ENCODE measurements at regions not wholly inside any gene's neighbourhood (a gene's known extent, or its start where the extent isn't known, plus 50 kb on each side); places are given as distances from the start of the nearest gene placed in this dataset.

DNA sequence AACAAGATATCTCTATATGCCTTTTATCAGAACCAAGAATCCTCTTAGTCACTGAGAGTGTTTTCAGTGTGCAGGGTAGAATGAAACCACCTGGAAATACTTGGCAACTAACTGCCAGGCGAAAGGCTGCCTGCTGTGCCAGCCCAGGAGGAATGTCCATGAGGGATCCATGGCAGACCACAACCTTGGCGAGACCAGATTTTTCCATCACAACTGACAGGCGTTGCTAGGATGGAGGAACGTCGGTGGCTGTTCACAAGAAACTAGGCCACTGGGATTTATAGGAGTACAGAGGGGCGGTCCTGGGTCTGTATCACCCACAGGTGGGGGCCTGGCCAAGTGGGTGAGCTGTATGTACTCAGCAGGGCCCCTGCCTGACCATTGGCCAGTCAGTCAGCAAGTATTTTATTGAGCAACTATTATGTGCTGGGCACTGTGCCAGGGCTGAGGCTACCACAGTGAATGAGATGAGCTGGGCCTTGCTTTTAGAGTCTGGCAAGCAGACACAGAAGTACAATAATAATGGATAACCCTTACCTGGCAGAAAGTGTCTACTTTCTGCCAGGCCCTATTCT is 199.4 kb downstream of the FOXD2 start:
- intact Hi-C loops (cut with DNase I; ENCODE audit: low total_unique reads): no loop called here
- TF ChIP-seq POLR2A (IDR thresholded peaks at IDR 0.05): no peak
- TF ChIP-seq, protein P1, sequence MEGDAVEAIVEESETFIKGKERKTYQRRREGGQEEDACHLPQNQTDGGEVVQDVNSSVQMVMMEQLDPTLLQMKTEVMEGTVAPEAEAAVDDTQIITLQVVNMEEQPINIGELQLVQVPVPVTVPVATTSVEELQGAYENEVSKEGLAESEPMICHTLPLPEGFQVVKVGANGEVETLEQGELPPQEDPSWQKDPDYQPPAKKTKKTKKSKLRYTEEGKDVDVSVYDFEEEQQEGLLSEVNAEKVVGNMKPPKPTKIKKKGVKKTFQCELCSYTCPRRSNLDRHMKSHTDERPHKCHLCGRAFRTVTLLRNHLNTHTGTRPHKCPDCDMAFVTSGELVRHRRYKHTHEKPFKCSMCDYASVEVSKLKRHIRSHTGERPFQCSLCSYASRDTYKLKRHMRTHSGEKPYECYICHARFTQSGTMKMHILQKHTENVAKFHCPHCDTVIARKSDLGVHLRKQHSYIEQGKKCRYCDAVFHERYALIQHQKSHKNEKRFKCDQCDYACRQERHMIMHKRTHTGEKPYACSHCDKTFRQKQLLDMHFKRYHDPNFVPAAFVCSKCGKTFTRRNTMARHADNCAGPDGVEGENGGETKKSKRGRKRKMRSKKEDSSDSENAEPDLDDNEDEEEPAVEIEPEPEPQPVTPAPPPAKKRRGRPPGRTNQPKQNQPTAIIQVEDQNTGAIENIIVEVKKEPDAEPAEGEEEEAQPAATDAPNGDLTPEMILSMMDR (IDR thresholded peaks at IDR 0.05): no peak
- Histone ChIP-seq H3K4me1 (no peaks in the 10 kb centered on the region), H3K27ac (no peak overlapping the region), H3K4me3 (no peak overlapping the region), H3K27me3 (no peaks in the 10 kb centered on the region), H3K9me3 (no peaks in the 10 kb centered on the region), H3K36me3 (no peaks in the 10 kb centered on the region)
- DNase-seq: no peak

DNA sequence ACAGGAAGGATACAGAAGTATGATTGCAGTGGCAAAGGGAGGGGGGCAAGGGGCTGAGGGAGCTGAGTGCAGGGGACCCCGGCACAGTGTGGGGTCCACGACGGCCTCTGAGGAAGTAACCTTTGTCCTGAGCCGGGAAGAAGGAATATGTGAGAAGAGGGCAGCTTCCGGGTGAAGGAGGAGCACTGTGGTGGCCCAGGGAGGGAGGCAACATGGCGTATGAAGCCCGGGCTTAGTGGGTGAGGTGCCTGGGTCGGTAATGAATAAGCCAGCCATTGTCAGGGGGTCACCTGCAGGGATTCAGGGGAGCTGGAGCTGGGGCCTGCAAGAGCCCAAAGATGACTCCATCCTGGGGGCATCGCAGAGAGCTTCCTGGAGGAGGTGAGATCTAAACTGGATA is 200.4 kb downstream of the FOXD2 start:
- no peaks in the 10 kb centered on the region for H3K9me3 ChIP-seq
- TF ChIP-seq POLR2A (IDR thresholded peaks at IDR 0.05): no peak
- TF ChIP-seq, protein P1 (IDR thresholded peaks at IDR 0.05): no peak

DNA sequence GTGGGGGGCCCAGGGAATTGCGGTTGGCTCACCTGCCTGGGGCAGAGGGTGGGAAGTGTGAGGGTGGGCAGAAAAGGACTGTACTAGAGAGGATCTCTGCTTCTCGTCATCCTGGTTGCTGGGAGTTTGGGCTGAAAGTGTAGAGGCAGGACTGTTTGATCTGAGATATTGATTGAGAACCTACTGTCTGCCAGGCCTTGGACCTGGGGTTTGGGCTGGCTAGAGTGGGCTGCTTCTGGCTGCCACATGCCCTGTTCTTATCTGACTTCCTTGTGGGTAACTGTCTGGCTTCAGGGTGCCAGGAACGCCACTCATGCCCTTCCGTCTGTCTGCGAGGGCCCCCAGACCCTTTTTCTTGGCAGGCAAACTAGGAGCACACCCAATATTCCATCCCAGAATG is 200.9 kb downstream of the FOXD2 start:
- H3K9me3 ChIP-seq: no peaks in the 10 kb centered on the region
- DNase-seq: no peak
- intact Hi-C loops (cut with DNase I; ENCODE audit: low total_unique reads): no loop called here
- no peaks in the 10 kb centered on the region for H3K27me3 ChIP-seq
- H3K4me1 ChIP-seq: no peaks in the 10 kb centered on the region
- no peak overlapping the region for H3K4me3 ChIP-seq
- H3K27ac ChIP-seq: no peak overlapping the region
- H3K36me3 ChIP-seq: no peaks in the 10 kb centered on the region
- TF ChIP-seq, protein P1 (IDR thresholded peaks at IDR 0.05): no peak
- no peak for TF ChIP-seq POLR2A (IDR thresholded peaks at IDR 0.05)

More for the DNA sequence above, 200.4 kb downstream of the FOXD2 start:
- Histone ChIP-seq H3K36me3 (no peaks in the 10 kb centered on the region), H3K27me3 (no peaks in the 10 kb centered on the region), H3K27ac (no peak overlapping the region), H3K4me1 (no peaks in the 10 kb centered on the region), H3K4me3 (no peak overlapping the region)
- no peak for DNase-seq
- intact Hi-C loops (cut with DNase I; ENCODE audit: low total_unique reads): no loop called here

DNA sequence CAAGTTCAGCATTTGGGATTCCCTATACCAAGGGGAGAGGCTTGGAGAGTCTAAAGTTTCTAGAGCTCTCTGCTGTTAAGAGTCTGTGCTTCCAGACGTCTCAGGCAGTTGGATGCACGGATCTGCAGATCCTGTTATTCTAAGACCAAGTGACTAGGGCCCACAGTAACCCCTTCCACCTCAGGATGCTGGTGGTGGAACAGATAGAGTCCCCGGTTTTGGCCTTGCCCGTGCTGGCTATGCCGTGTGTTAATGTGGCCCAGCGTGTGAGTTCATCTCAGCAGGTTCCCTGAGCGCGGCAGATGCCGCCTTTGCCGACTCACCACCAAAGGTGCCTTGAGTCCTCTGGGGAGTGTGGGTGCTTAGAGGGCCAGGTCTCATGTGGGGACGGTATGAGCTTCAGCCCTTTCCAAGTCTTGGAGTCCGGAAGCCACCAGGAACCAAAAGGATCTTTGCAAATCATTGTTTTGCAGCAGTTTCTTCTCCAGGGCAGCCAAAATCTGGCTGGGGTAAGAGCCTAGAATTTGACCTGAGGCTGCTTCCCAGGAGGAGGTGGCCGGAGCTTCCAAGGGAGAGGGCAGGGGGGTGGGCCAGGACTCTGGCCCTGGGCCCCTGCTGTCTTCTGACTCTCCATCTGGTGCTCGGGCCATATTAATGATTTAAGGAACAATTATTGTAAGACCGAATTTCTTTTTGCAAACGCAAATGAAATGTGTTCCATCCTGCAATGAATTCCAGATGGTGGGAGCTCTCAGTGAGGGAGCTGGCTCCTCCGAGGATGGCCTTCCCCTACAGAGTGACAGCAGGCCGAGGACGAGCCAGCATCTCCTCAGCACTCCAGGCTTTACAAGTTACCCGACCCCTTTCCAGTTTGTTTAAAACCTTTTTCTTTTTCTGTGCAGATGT is 205.7 kb downstream of the FOXD2 start:
- DNase-seq: peak; percentile 41 to 56
- intact Hi-C loops (cut with DNase I; ENCODE audit: low total_unique reads): no loop called here
- no peaks in the 10 kb centered on the region for H3K36me3 ChIP-seq
- no peaks in the 10 kb centered on the region for H3K27me3 ChIP-seq
- no peaks in the 10 kb centered on the region for H3K4me1 ChIP-seq
- H3K9me3 ChIP-seq: no peaks in the 10 kb centered on the region
- no peak for TF ChIP-seq POLR2A (IDR thresholded peaks at IDR 0.05)
- TF ChIP-seq, protein P1 (IDR thresholded peaks at IDR 0.05): no peak
- no peak overlapping the region for H3K4me3 ChIP-seq
- H3K27ac ChIP-seq: peak overlapping the region; percentile 7 to 39

DNA sequence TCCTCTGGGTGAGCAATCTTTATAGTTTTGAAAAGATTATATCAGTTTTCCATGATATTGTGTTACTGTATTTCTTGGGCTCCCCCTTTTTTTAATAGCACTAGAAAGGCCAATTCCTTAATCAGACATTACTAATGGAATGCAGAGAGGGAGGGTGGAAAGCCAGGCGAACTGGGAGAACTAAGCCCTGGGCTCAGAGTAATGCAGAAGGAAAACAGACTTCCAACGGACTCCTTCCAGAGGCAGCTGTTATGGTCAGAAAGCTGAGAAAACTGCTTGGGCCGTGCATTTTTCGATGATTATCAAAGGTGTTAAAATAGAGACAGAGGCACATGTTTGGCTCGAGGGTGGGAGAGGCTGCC is 206.3 kb downstream of the FOXD2 start:
- no peaks in the 10 kb centered on the region for H3K27me3 ChIP-seq
- DNase-seq: no peak
- peak overlapping the region; percentile 7 to 39 for H3K27ac ChIP-seq
- H3K4me1 ChIP-seq: no peaks in the 10 kb centered on the region
- no peaks in the 10 kb centered on the region for H3K9me3 ChIP-seq
- no peaks in the 10 kb centered on the region for H3K36me3 ChIP-seq
- intact Hi-C loops (cut with DNase I; ENCODE audit: low total_unique reads): no loop called here
- TF ChIP-seq, protein P1 (IDR thresholded peaks at IDR 0.05): no peak
- no peak for TF ChIP-seq POLR2A (IDR thresholded peaks at IDR 0.05)
- H3K4me3 ChIP-seq: no peak overlapping the region

Data from uterus (tissue), 3 donors.